IMR-90 (cell line): ENCODE measurements at regions not wholly inside any gene's neighbourhood (a gene's known extent, or its start where the extent isn't known, plus 50 kb on each side); places are given as distances from the start of the nearest gene placed in this dataset.

ENCODE experiments used
- ATAC-seq: fragments of 200-7000 bp; cut with Tn5 transposase; 2 replicates; pipeline ENCODE4 v1.9.1; 2020; ENCODE audit warnings: low read depth, mild to moderate bottlenecking, moderate library complexity
- BruUV-seq: library from RNA; stranded (reverse); fragments of 400-500 nt; replicated peaks from 2 replicates; lab custom pipeline; 2021; lab: Mats Ljungman, UMichigan
- CTCF ChIA-PET: fragments of 300-600 bp; formaldehyde crosslinking; extraction: SDS; loops from one replicate; lab custom pipeline; 2021; ENCODE audit warnings: antibody characterized with exemption; lab: Yijun Ruan, JAX
- POLR2A ChIA-PET: fragments of 300-600 bp; sonication (Branson Sonifier 250); formaldehyde crosslinking; loops from one replicate; lab custom pipeline; 2022; ENCODE audit warnings: antibody characterized with exemption; ENCODE audit not compliant: unreplicated experiment; lab: Charles Lee
- DNase-seq: peaks from one replicate; pipeline ENCODE4 v3.0.0; 2013
- H2AFZ ChIP-seq: replicated peaks from 2 replicates; pipeline ENCODE3; 2013; ENCODE audit warnings: low read length, mild to moderate bottlenecking; ENCODE audit not compliant: poor library complexity
- H2AK5ac ChIP-seq: 2 replicates; pipeline ENCODE4 v1.6.1; 2013; ENCODE audit warnings: low read depth, low read length, inconsistent platforms
- H2AK9ac ChIP-seq: replicated peaks from 2 replicates; pipeline ENCODE3; 2013; ENCODE audit warnings: mild to moderate bottlenecking, low read depth, low read length, moderate library complexity; ENCODE audit not compliant: poor library complexity
- H2BK120ac ChIP-seq: 2 replicates; pipeline ENCODE4 v1.6.1; 2013; ENCODE audit warnings: low read depth, low read length, inconsistent platforms
- H2BK15ac ChIP-seq: 3 replicates; pipeline ENCODE4 v1.6.1; 2013; ENCODE audit warnings: low read depth, low read length, inconsistent platforms
- H2BK20ac ChIP-seq: 2 replicates; pipeline ENCODE4 v1.6.1; 2013; ENCODE audit warnings: low read depth, mild to moderate bottlenecking, inconsistent platforms, low read length, moderate library complexity
- H2BK5ac ChIP-seq: 2 replicates; pipeline ENCODE4 v1.6.1; 2013; ENCODE audit warnings: mild to moderate bottlenecking, low read depth, low read length, inconsistent platforms; ENCODE audit not compliant: poor library complexity, severe bottlenecking
- H3K14ac ChIP-seq: replicated peaks from 2 replicates; pipeline ENCODE4 v1.6.1; 2013; ENCODE audit warnings: low read depth, low read length, inconsistent platforms
- H3K18ac ChIP-seq: 2 replicates; pipeline ENCODE4 v1.6.1; 2013; ENCODE audit warnings: low read depth, low read length, control low read depth
- H3K23ac ChIP-seq: 2 replicates; pipeline ENCODE4 v1.6.1; 2013; ENCODE audit warnings: low read depth, low read length, inconsistent platforms
- H3K27ac ChIP-seq: 2 replicates; pipeline ENCODE4 v1.5.1; 2013; ENCODE audit warnings: mild to moderate bottlenecking, control low read depth, low read length; ENCODE audit not compliant: insufficient read depth
- H3K27me3 ChIP-seq: 2 replicates; pipeline ENCODE4 v1.6.1; 2013; ENCODE audit warnings: low read length; ENCODE audit not compliant: control insufficient read depth, insufficient read depth
- H3K36me3 ChIP-seq: 2 replicates; pipeline ENCODE4 v1.6.1; 2013; ENCODE audit warnings: low read length, mixed read lengths; ENCODE audit not compliant: control insufficient read depth, insufficient read depth
- H3K4ac ChIP-seq: 2 replicates; pipeline ENCODE4 v1.6.1; 2013; ENCODE audit warnings: low read depth, low read length, inconsistent platforms
- H3K4me1 ChIP-seq: 2 replicates; pipeline ENCODE4 v1.6.1; 2013; ENCODE audit warnings: low read length, mixed read lengths; ENCODE audit not compliant: control insufficient read depth, insufficient read depth
- H3K4me2 ChIP-seq: 2 replicates; pipeline ENCODE4 v1.6.1; 2013; ENCODE audit warnings: low read depth, mild to moderate bottlenecking, control low read depth, low read length, moderate library complexity
- H3K4me3 ChIP-seq: 2 replicates; pipeline ENCODE4 v1.5.1; 2013; ENCODE audit warnings: low read depth, mild to moderate bottlenecking, control low read depth, low read length, moderate library complexity; ENCODE audit not compliant: insufficient read depth
- H3K56ac ChIP-seq: 2 replicates; pipeline ENCODE4 v1.6.1; 2013; ENCODE audit warnings: low read length, inconsistent platforms; ENCODE audit not compliant: insufficient read depth; ENCODE audit errors: extremely low read depth
- H3K79me1 ChIP-seq, 2 experiments: 2 replicates each; pipeline ENCODE4 v1.6.1; 2013; ENCODE audit warnings: low read length in 2 of 2, inconsistent platforms in 1 of 2, low read depth in 1 of 2
- H3K9ac ChIP-seq: 2 replicates; pipeline ENCODE4 v1.6.1; 2013; ENCODE audit warnings: low read depth, low read length, control low read depth
- H3K9me1 ChIP-seq: 2 replicates; pipeline ENCODE4 v1.6.1; 2013; ENCODE audit warnings: low read length, inconsistent platforms; ENCODE audit not compliant: insufficient read depth
- H3K9me3 ChIP-seq: 2 replicates; pipeline ENCODE4 v1.6.1; 2013; ENCODE audit warnings: low read length; ENCODE audit not compliant: control insufficient read depth, insufficient read depth
- H4K20me1 ChIP-seq: 2 replicates; pipeline ENCODE4 v1.6.1; 2013; ENCODE audit warnings: low read length, inconsistent platforms; ENCODE audit not compliant: insufficient read depth
- H4K5ac ChIP-seq: 2 replicates; pipeline ENCODE4 v1.6.1; 2013; ENCODE audit warnings: mild to moderate bottlenecking, low read depth, low read length, control low read depth
- H4K8ac ChIP-seq, 2 experiments: 2 replicates each; pipeline ENCODE4 v1.6.1; 2013; ENCODE audit warnings: low read depth in 2 of 2, low read length in 2 of 2, control low read depth in 1 of 2, inconsistent platforms in 1 of 2
- H4K91ac ChIP-seq: 2 replicates; pipeline ENCODE4 v1.6.1; 2013; ENCODE audit warnings: low read depth, low read length, inconsistent platforms; ENCODE audit not compliant: insufficient read depth
- BHLHE40 ChIP-seq: fragments of 150-350 bp; IDR thresholded peaks from 2 replicates; pipeline ENCODE4 v1.6.1; 2016; ENCODE audit warnings: mild to moderate bottlenecking, low read depth, low read length
- CEBPB ChIP-seq: IDR thresholded peaks from 2 replicates; pipeline ENCODE4 v1.6.1; 2012; ENCODE audit warnings: low read depth, low read length, improper control_type of control experiment
- CHD1 ChIP-seq: IDR thresholded peaks from 2 replicates; pipeline ENCODE4 v1.6.1; 2012; ENCODE audit warnings: low read depth, low read length, improper control_type of control experiment
- FOS ChIP-seq: fragments of 150-350 bp; IDR thresholded peaks from 2 replicates; pipeline ENCODE4 v1.6.1; 2016; ENCODE audit warnings: low read depth, low read length
- MAZ ChIP-seq: IDR thresholded peaks from 2 replicates; pipeline ENCODE4 v1.6.1; 2012; ENCODE audit warnings: low read depth, mild to moderate bottlenecking, low read length, improper control_type of control experiment, moderate library complexity, borderline replicate concordance
- MXI1 ChIP-seq: IDR thresholded peaks from 2 replicates; pipeline ENCODE4 v1.6.1; 2012; ENCODE audit warnings: low read depth, mild to moderate bottlenecking, low read length, moderate library complexity, borderline replicate concordance
- NFE2L2 ChIP-seq: fragments of 150-350 bp; IDR thresholded peaks from 2 replicates; pipeline ENCODE4 v1.6.1; 2016; ENCODE audit warnings: low read depth, mild to moderate bottlenecking, low read length
- POLR2A ChIP-seq: IDR thresholded peaks from 2 replicates; pipeline ENCODE4 v1.6.1; 2012; ENCODE audit warnings: mild to moderate bottlenecking, low read depth, low read length
- RAD21 ChIP-seq: IDR thresholded peaks from 2 replicates; pipeline ENCODE4 v1.6.1; 2012; ENCODE audit warnings: low read length, improper control_type of control experiment
- RFX5 ChIP-seq: IDR thresholded peaks from 2 replicates; pipeline ENCODE4 v1.8.0; 2012; ENCODE audit warnings: low read depth, mild to moderate bottlenecking, low read length, moderate library complexity
- WGBS, 2 experiments: methylation state at CpG; one replicate each; pipeline versions ENCODE4 v1.1.5 to v1.1.7; 2013; ENCODE audit warnings: missing lambda C conversion rate in 2 of 2; ENCODE audit not compliant: insufficient read length in 1 of 2; ENCODE audit errors: extremely low coverage in 2 of 2; 5-methylcytosine and 5-hydroxymethylcytosine counted together
- dilution Hi-C: fragments of 300-500 bp; cut with HindIII; formaldehyde crosslinking; loops from one replicate; pipeline ENCODE4 v1.14.3; 2018; ENCODE audit warnings: low sequenced_read_pairs; ENCODE audit not compliant: unreplicated experiment
- in situ Hi-C: fragments of 300-500 bp; cut with MboI; formaldehyde crosslinking; loops from 3 replicates; pipeline ENCODE4 v1.14.3; 2019; ENCODE audit warnings: low sequenced_read_pairs, inconsistent platforms, mixed read lengths
- intact Hi-C: fragments of 100-400 bp; cut with micrococcal nuclease; formaldehyde crosslinking; loops from 2 replicates; pipeline ENCODE4 v1.10.0; 2022
- TF ChIP-seq, protein P1 (sequence below): fragments of 150-350 bp; IDR thresholded peaks from 2 replicates; pipeline ENCODE4 v1.6.1; 2016; ENCODE audit warnings: low read depth, mild to moderate bottlenecking, low read length, moderate library complexity, borderline replicate concordance
- TF ChIP-seq, protein P2 (sequence below): fragments of 150-350 bp; IDR thresholded peaks from 2 replicates; pipeline ENCODE4 v1.6.1; 2017; ENCODE audit warnings: mild to moderate bottlenecking, antibody characterized with exemption, low read length, low read depth

DNA sequence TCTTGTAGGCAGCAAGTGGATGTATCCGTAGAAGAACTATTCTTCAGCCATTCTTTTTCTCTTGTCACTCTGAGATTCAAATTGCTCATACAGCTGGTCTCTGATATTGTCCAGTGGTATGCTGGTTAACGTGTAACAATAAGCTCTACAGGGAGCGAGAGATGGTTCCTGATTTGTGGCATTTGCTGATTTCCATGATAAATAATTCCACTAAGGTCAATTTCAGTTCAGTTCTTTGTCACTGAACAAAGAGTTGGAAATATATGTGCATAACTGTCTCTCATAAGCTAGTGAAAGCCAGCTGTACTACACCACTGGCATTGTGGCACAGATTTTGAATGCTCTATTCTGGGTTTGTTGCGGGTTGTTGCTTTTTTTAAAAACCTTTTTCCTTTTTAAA, 131.7 kb downstream of the MTHFS start:
- Histone ChIP-seq H2AK5ac (no peak overlapping the region), H4K91ac (no peak overlapping the region), H3K4ac (no peak overlapping the region), H3K36me3 (no peaks in the 10 kb centered on the region), H4K5ac (no peak overlapping the region), H2AFZ (no peak overlapping the region), H3K27me3 (peaks cover 6% of the 10 kb centered on the region), H4K20me1 (no peaks in the 10 kb centered on the region), H3K27ac (no peak overlapping the region), H3K56ac (no peak overlapping the region), H3K4me1 (no peaks in the 10 kb centered on the region), H3K4me3 (no peak overlapping the region), H3K23ac (no peak overlapping the region), H2AK9ac (no peak overlapping the region), H3K4me2 (no peak overlapping the region), H2BK5ac (no peak overlapping the region), H2BK120ac (no peak overlapping the region), H2BK20ac (no peak overlapping the region), H3K9me3 (no peaks in the 10 kb centered on the region), H3K18ac (no peak overlapping the region), H3K79me1 (no peaks in the 10 kb centered on the region), H3K9me1 (no peaks in the 10 kb centered on the region), H3K14ac (no peak overlapping the region), H4K8ac (no peak overlapping the region), H3K9ac (no peak overlapping the region), H2BK15ac (no peak overlapping the region)
- no peak for DNase-seq
- BruUV-seq: no TSS peak
- intact Hi-C loops: no loop called here
- dilution Hi-C loops: no loop called here
- TF ChIP-seq MAZ (no peak), NFE2L2 (no peak), POLR2A (no peak), CHD1 (no peak), BHLHE40 (no peak), RAD21 (no peak), FOS (no peak), CEBPB (no peak), RFX5 (no peak), MXI1 (no peak)
- TF ChIP-seq, protein P1, sequence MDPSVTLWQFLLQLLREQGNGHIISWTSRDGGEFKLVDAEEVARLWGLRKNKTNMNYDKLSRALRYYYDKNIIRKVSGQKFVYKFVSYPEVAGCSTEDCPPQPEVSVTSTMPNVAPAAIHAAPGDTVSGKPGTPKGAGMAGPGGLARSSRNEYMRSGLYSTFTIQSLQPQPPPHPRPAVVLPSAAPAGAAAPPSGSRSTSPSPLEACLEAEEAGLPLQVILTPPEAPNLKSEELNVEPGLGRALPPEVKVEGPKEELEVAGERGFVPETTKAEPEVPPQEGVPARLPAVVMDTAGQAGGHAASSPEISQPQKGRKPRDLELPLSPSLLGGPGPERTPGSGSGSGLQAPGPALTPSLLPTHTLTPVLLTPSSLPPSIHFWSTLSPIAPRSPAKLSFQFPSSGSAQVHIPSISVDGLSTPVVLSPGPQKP: no peak
- TF ChIP-seq, protein P2, sequence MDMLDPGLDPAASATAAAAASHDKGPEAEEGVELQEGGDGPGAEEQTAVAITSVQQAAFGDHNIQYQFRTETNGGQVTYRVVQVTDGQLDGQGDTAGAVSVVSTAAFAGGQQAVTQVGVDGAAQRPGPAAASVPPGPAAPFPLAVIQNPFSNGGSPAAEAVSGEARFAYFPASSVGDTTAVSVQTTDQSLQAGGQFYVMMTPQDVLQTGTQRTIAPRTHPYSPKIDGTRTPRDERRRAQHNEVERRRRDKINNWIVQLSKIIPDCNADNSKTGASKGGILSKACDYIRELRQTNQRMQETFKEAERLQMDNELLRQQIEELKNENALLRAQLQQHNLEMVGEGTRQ: no peak
- POLR2A ChIA-PET: no interaction called here
- no CpG with 5 or more reads among the region's 4 CpGs for WGBS, 2 experiments
- ATAC-seq: no peak
- CTCF ChIA-PET: interaction anchor here (0.6 kb wide), 1 partner anchor 607 kb away, joined by 3 read pairs; no protein-coding TSS in a partner anchor
- in situ Hi-C loops: no loop called here
